ENCODE measurements at regions not wholly inside any gene's neighbourhood (a gene's known extent, or its start where the extent isn't known, plus 50 kb on each side); places are given as distances from the start of the nearest gene placed in this dataset.

DNA sequence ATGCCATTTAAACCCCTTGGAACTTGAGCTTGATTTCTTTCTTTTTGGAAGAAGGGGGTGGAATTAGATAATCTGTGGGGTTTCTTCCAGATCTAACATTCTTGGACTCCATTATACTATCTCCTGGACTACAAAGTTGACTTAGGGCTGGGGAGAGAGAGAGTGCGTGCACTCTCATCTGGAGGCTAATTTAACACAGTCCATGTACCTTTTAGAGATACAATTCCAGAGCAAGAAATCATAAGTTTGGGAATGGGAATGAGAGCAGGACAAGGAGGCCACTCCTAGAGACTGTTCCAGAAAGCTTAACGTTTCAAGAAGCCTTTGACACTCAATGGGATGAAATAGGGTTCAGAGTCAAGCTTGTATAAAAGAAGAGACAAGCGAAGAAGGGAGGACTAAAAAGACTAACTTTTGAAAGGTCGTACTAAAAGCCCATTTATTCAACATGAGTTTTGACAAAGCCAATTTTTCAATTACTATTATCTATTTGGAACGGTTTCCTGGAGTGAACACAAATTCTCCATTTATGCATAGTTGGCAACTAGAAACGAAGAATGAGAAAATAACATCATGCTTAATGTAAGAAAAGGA is 83.4 kb downstream of the ACTL7B start:
- no peak overlapping the region for H3K4me2 ChIP-seq
- TF ChIP-seq CTCF (conservative IDR thresholded peaks at IDR 0.05; ENCODE audit: low read depth, low read length): no peak
- no peak overlapping the region for H3K4me3 ChIP-seq (IDR thresholded peaks at IDR 0.05; ENCODE audit: insufficient read depth, low read depth, low read length)
- H3K79me2 ChIP-seq (ENCODE audit: insufficient read depth, low read depth): no peaks in the 10 kb centered on the region
- no peaks in the 10 kb centered on the region for H3K27me3 ChIP-seq (ENCODE audit: insufficient read depth, low read depth)
- no peaks in the 10 kb centered on the region for H4K20me1 ChIP-seq (ENCODE audit: insufficient read depth)
- no peak overlapping the region for H3K27ac ChIP-seq
- no peak overlapping the region for H3K9ac ChIP-seq
- H3K36me3 ChIP-seq (ENCODE audit: insufficient read depth): no peaks in the 10 kb centered on the region
- H2AFZ ChIP-seq (ENCODE audit: low read depth): no peak overlapping the region
- peaks cover 5% of the 10 kb centered on the region for H3K4me1 ChIP-seq (ENCODE audit: low read depth, poor library complexity, severe bottlenecking)

- no peak for TF ChIP-seq CTCF (conservative IDR thresholded peaks at IDR 0.05; ENCODE audit: low read depth, low read length)
- Histone ChIP-seq H3K36me3 (ENCODE audit: insufficient read depth) (no peaks in the 10 kb centered on the region), H3K4me3 (IDR thresholded peaks at IDR 0.05; ENCODE audit: insufficient read depth, low read depth, low read length) (no peak overlapping the region), H3K4me1 (ENCODE audit: low read depth, poor library complexity, severe bottlenecking) (no peaks in the 10 kb centered on the region), H2AFZ (ENCODE audit: low read depth) (no peak overlapping the region), H3K27me3 (ENCODE audit: insufficient read depth, low read depth) (no peaks in the 10 kb centered on the region), H3K9ac (no peak overlapping the region), H3K27ac (no peak overlapping the region), H4K20me1 (ENCODE audit: insufficient read depth) (no peaks in the 10 kb centered on the region), H3K79me2 (ENCODE audit: insufficient read depth, low read depth) (no peaks in the 10 kb centered on the region), H3K4me2 (no peak overlapping the region)
These were observed 87.0 kb downstream of the ACTL7B start for GRCh38 chr9:108768744-108769143.

DNA sequence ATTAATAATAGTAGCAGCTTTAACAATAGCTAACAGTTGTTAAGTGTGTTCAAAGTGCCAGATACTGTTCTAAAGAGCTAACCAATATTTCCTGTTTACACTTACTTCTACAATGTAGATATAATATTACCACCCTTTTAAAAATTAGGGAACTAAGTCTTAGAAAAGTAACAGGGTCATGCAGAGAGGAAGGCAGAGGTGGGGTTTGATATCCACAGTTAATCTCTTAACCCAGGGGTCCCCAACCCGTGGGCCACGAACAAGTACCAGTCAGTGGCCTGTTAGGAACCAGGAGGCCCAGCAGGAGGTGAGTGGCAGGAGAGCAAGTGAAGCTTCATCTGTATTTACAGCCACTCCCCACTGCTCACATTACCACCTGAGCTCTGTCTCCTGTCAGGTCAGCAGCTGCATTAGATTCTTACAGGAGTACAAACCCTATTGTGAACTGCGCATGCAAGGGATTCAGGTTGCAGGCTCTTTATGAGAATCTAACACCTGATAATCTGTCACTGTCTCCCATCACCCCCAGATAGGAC is 89.1 kb downstream of the ACTL7B start:
- Histone ChIP-seq H3K9ac (no peak overlapping the region), H3K79me2 (ENCODE audit: insufficient read depth, low read depth) (no peaks in the 10 kb centered on the region), H3K36me3 (ENCODE audit: insufficient read depth) (no peaks in the 10 kb centered on the region), H3K4me3 (IDR thresholded peaks at IDR 0.05; ENCODE audit: insufficient read depth, low read depth, low read length) (no peak overlapping the region), H2AFZ (ENCODE audit: low read depth) (no peak overlapping the region), H3K27me3 (ENCODE audit: insufficient read depth, low read depth) (no peaks in the 10 kb centered on the region), H3K4me2 (no peak overlapping the region), H4K20me1 (ENCODE audit: insufficient read depth) (no peaks in the 10 kb centered on the region), H3K4me1 (ENCODE audit: low read depth, poor library complexity, severe bottlenecking) (no peaks in the 10 kb centered on the region), H3K27ac (no peak overlapping the region)
- no peak for TF ChIP-seq CTCF (conservative IDR thresholded peaks at IDR 0.05; ENCODE audit: low read depth, low read length)

GRCh38 chr9:108765265-108765664 is 90.5 kb downstream of the ACTL7B start:
- H3K4me1 ChIP-seq (ENCODE audit: low read depth, poor library complexity, severe bottlenecking): no peaks in the 10 kb centered on the region
- H2AFZ ChIP-seq (ENCODE audit: low read depth): no peak overlapping the region
- H3K27ac ChIP-seq: no peak overlapping the region
- no peak overlapping the region for H3K9ac ChIP-seq
- TF ChIP-seq CTCF (conservative IDR thresholded peaks at IDR 0.05; ENCODE audit: low read depth, low read length): no peak
- no peaks in the 10 kb centered on the region for H4K20me1 ChIP-seq (ENCODE audit: insufficient read depth)
- no peaks in the 10 kb centered on the region for H3K36me3 ChIP-seq (ENCODE audit: insufficient read depth)
- no peaks in the 10 kb centered on the region for H3K27me3 ChIP-seq (ENCODE audit: insufficient read depth, low read depth)
- no peaks in the 10 kb centered on the region for H3K79me2 ChIP-seq (ENCODE audit: insufficient read depth, low read depth)
- no peak overlapping the region for H3K4me3 ChIP-seq (IDR thresholded peaks at IDR 0.05; ENCODE audit: insufficient read depth, low read depth, low read length)
- H3K4me2 ChIP-seq: no peak overlapping the region

All from KMS-11 (cell line).